PC-9 (cell line): ENCODE measurements at regions not wholly inside any gene's neighbourhood (a gene's known extent, or its start where the extent isn't known, plus 50 kb on each side); places are given as distances from the start of the nearest gene placed in this dataset.
"Not testable (repeated sequence)": the region's sequence is repeated elsewhere in the genome, so short reads cannot be mapped to it uniquely, and the experiment has no call there.

Experiments
- BruUV-seq: library from RNA; stranded (reverse); fragments of 400-500 nt; replicated peaks from 2 replicates; lab custom pipeline; 2021; lab: Mats Ljungman, UMichigan
- CTCF ChIA-PET: fragments of 300-600 bp; sonication (Branson Sonifier 250); formaldehyde crosslinking; loops from one replicate; lab custom pipeline; 2022; ENCODE audit warnings: antibody characterized with exemption; lab: Charles Lee
- POLR2A ChIA-PET: fragments of 300-600 bp; sonication (Branson Sonifier 250); formaldehyde crosslinking; loops from one replicate; lab custom pipeline; 2022; ENCODE audit warnings: antibody characterized with exemption; ENCODE audit not compliant: unreplicated experiment; lab: Charles Lee
- DNase-seq, 2 experiments: peaks; one replicate each; pipeline versions ENCODE4 v3.0.0 to v3.0.0-alpha.2; 2015 to 2022; ENCODE audit warnings: mixed read lengths in 1 of 2
- H2AFZ ChIP-seq: fragments of 200-600 bp; sonication (generic); 2 replicates; pipeline ENCODE4 v1.8.1; 2017; ENCODE audit warnings: antibody characterized with exemption
- H3F3A ChIP-seq: fragments of 200-600 bp; sonication (generic); 2 replicates; pipeline ENCODE4 v1.8.1; 2017; ENCODE audit warnings: antibody characterized with exemption, mild to moderate bottlenecking, low read depth; ENCODE audit not compliant: insufficient read depth
- H3K27ac ChIP-seq: fragments of 200-600 bp; sonication (generic); 2 replicates; pipeline ENCODE4 v1.6.1; 2016; ENCODE audit warnings: mixed run types
- H3K27me3 ChIP-seq: fragments of 200-600 bp; sonication (generic); 2 replicates; pipeline ENCODE4 v1.6.1; 2016; ENCODE audit warnings: low read depth, mixed run types; ENCODE audit not compliant: insufficient read depth
- H3K36me3 ChIP-seq: fragments of 200-600 bp; sonication (generic); 2 replicates; pipeline ENCODE4 v1.6.1; 2016; ENCODE audit warnings: low read depth, mixed run types
- H3K4me1 ChIP-seq: fragments of 200-600 bp; sonication (generic); replicated peaks from 2 replicates; pipeline ENCODE4 v1.6.1; 2016; ENCODE audit warnings: mixed run types; ENCODE audit not compliant: insufficient read depth
- H3K4me2 ChIP-seq: fragments of 200-600 bp; sonication (generic); 2 replicates; pipeline ENCODE4 v1.6.1; 2017; ENCODE audit warnings: mixed run types
- H3K4me3 ChIP-seq: fragments of 200-600 bp; sonication (generic); 2 replicates; pipeline ENCODE4 v1.6.1; 2016; ENCODE audit warnings: mixed run types
- H3K79me2 ChIP-seq: fragments of 200-600 bp; sonication (generic); 2 replicates; pipeline ENCODE4 v1.6.1; 2017; ENCODE audit warnings: low read depth, mixed run types
- H3K9me2 ChIP-seq: fragments of 200-600 bp; sonication (generic); 2 replicates; pipeline ENCODE4 v1.8.1; 2017; ENCODE audit warnings: mild to moderate bottlenecking; ENCODE audit not compliant: insufficient read depth
- H3K9me3 ChIP-seq: fragments of 200-600 bp; sonication (generic); 2 replicates; pipeline ENCODE4 v1.8.1; 2016; ENCODE audit warnings: low read depth; ENCODE audit not compliant: insufficient read depth
- H4K20me1 ChIP-seq: fragments of 200-600 bp; sonication (generic); 2 replicates; pipeline ENCODE4 v1.8.1; 2017; ENCODE audit not compliant: insufficient read depth
- CTCF ChIP-seq: fragments of 200-600 bp; sonication (generic); conservative IDR thresholded peaks from 2 replicates; pipeline ENCODE4 v1.6.1; 2017; ENCODE audit warnings: mixed run types, antibody characterized with exemption, mild to moderate bottlenecking, moderate library complexity
- EZH2 ChIP-seq: fragments of 200-600 bp; sonication (generic); IDR thresholded peaks from 2 replicates; pipeline ENCODE4 v1.8.0; 2017; ENCODE audit warnings: antibody characterized with exemption, low read depth
- intact Hi-C: fragments of 100-400 bp; cut with micrococcal nuclease; formaldehyde crosslinking; loops from one replicate; pipeline ENCODE4 v1.10.0; 2022; ENCODE audit not compliant: unreplicated experiment

- no peaks in the 10 kb centered on the region for H3F3A ChIP-seq
- H3K36me3 ChIP-seq, result no peaks in the 10 kb centered on the region
- no peaks in the 10 kb centered on the region for H3K9me2 ChIP-seq
- TF ChIP-seq EZH2 (no peak), CTCF (no peak)
- H3K4me2 ChIP-seq, result no peak overlapping the region
- no peak for DNase-seq
- no TSS peak for BruUV-seq
- no peaks in the 10 kb centered on the region for H3K27me3 ChIP-seq
- ChIA-PET POLR2A (no interaction called here), CTCF (no interaction called here)
- no peaks in the 10 kb centered on the region for H4K20me1 ChIP-seq
- intact Hi-C loops, result no loop called here
- H3K4me1 ChIP-seq, result no peaks in the 10 kb centered on the region
- no peak overlapping the region for H3K4me3 ChIP-seq
- no peak overlapping the region for H3K27ac ChIP-seq
- H2AFZ ChIP-seq, result no peak overlapping the region
- H3K9me3 ChIP-seq, result no peaks in the 10 kb centered on the region
- H3K79me2 ChIP-seq, result no peaks in the 10 kb centered on the region
These were observed 367.9 kb downstream of the DSC3 start for GRCh38 chr18:30674596-30674995.

GRCh38 chr18:30672439-30672838 lies 370.1 kb downstream of the DSC3 start:
- intact Hi-C loops, H3K9me3 ChIP-seq, H2AFZ ChIP-seq, H3F3A ChIP-seq, H3K9me2 ChIP-seq, H3K4me2 ChIP-seq, POLR2A ChIA-PET, CTCF ChIA-PET, BruUV-seq, H4K20me1 ChIP-seq, H3K79me2 ChIP-seq, H3K4me1 ChIP-seq, DNase-seq, H3K36me3 ChIP-seq, H3K27ac ChIP-seq, H3K4me3 ChIP-seq, H3K27me3 ChIP-seq: not testable (repeated sequence)

- Histone ChIP-seq H3F3A (no peaks in the 10 kb centered on the region), H3K79me2 (no peaks in the 10 kb centered on the region), H2AFZ (no peak overlapping the region), H3K27ac (no peak overlapping the region), H3K4me3 (no peak overlapping the region), H3K9me3 (no peaks in the 10 kb centered on the region), H4K20me1 (no peaks in the 10 kb centered on the region), H3K27me3 (no peaks in the 10 kb centered on the region), H3K4me2 (no peak overlapping the region), H3K4me1 (no peaks in the 10 kb centered on the region), H3K9me2 (no peaks in the 10 kb centered on the region), H3K36me3 (no peaks in the 10 kb centered on the region)
- intact Hi-C loops, result no loop called here
- BruUV-seq, result no TSS peak
- no peak for TF ChIP-seq EZH2
- TF ChIP-seq CTCF, result no peak
- CTCF ChIA-PET, result no interaction called here
- DNase-seq, result no peak
- POLR2A ChIA-PET, result no interaction called here
These were observed 384.2 kb downstream of the DSC3 start for GRCh38 chr18:30658306-30658705.

GRCh38 chr18:30652387-30652786 lies 390.2 kb downstream of the DSC3 start:
- no peaks in the 10 kb centered on the region for H3K79me2 ChIP-seq
- TF ChIP-seq EZH2 (no peak), CTCF (no peak)
- H3K4me1 ChIP-seq, result no peaks in the 10 kb centered on the region
- no peak overlapping the region for H2AFZ ChIP-seq
- no peak overlapping the region for H3K4me3 ChIP-seq
- H3K27ac ChIP-seq, result no peak overlapping the region
- H3K27me3 ChIP-seq, result no peaks in the 10 kb centered on the region
- intact Hi-C loops, result no loop called here
- H3K36me3 ChIP-seq, result no peaks in the 10 kb centered on the region
- ChIA-PET CTCF (no interaction called here), POLR2A (no interaction called here)
- no peaks in the 10 kb centered on the region for H3K9me3 ChIP-seq
- H4K20me1 ChIP-seq, result no peaks in the 10 kb centered on the region
- H3F3A ChIP-seq, result no peaks in the 10 kb centered on the region
- H3K9me2 ChIP-seq, result no peaks in the 10 kb centered on the region
- no TSS peak for BruUV-seq
- H3K4me2 ChIP-seq, result no peak overlapping the region
- DNase-seq, result no peak
